ENCODE measurements at regions not wholly inside any gene's neighbourhood (a gene's known extent, or its start where the extent isn't known, plus 50 kb on each side); places are given as distances from the start of the nearest gene placed in this dataset.
"Not testable (repeated sequence)": the region's sequence is repeated elsewhere in the genome, so short reads cannot be mapped to it uniquely, and the experiment has no call there.

- Mint-ChIP-seq H3K9me3 (peaks cover 0 to 6% (median 2%) of the 10 kb centered on the region in 3 donors), H3K4me3 (no peak overlapping the region), H3K36me3 (no peaks in the 10 kb centered on the region), H3K27me3 (no peaks in the 10 kb centered on the region), H3K4me1 (no peaks in the 10 kb centered on the region), H3K27ac (no peak overlapping the region)
Measured at GRCh38 chr3:89533275-89533674, 425.9 kb downstream of the EPHA3 start.

- not testable (repeated sequence) for H3K4me1 Mint-ChIP-seq, H3K27ac Mint-ChIP-seq, H3K27me3 Mint-ChIP-seq, H3K4me3 Mint-ChIP-seq, H3K36me3 Mint-ChIP-seq
- peaks cover 5 to 24% (median 7%) of the 10 kb centered on the region in 3 donors for H3K9me3 Mint-ChIP-seq
Measured at GRCh38 chr3:89554587-89554986, 447.2 kb downstream of the EPHA3 start.

- peaks cover 2 to 12% (median 6%) of the 10 kb centered on the region in 3 donors for H3K9me3 Mint-ChIP-seq
- no peak overlapping the region for H3K27ac Mint-ChIP-seq
- H3K4me3 Mint-ChIP-seq: no peak overlapping the region
- no peaks in the 10 kb centered on the region for H3K4me1 Mint-ChIP-seq
- H3K27me3 Mint-ChIP-seq: no peaks in the 10 kb centered on the region
- H3K36me3 Mint-ChIP-seq: no peaks in the 10 kb centered on the region
Measured at GRCh38 chr3:89558711-89559110, 451.3 kb downstream of the EPHA3 start.

- Mint-ChIP-seq H3K4me3 (no peak overlapping the region), H3K27me3 (no peaks in the 10 kb centered on the region), H3K36me3 (no peaks in the 10 kb centered on the region), H3K9me3 (peaks cover 2 to 18% (median 6%) of the 10 kb centered on the region in 3 donors), H3K27ac (no peak overlapping the region), H3K4me1 (no peaks in the 10 kb centered on the region)
Measured at GRCh38 chr3:89560568-89560967, 453.1 kb downstream of the EPHA3 start.

- no peaks in the 10 kb centered on the region for H3K27me3 Mint-ChIP-seq
Measured at GRCh38 chr3:89562373-89562772, 455.0 kb downstream of the EPHA3 start.

GRCh38 chr3:89565098-89565497 is 457.7 kb downstream of the EPHA3 start:
- Mint-ChIP-seq H3K4me3 (no peak overlapping the region), H3K27me3 (no peaks in the 10 kb centered on the region), H3K9me3 (peaks cover 2 to 15% (median 8%) of the 10 kb centered on the region in 3 donors), H3K4me1 (peaks cover 0 to 1% (median 0%) of the 10 kb centered on the region in 3 donors), H3K27ac (no peak overlapping the region), H3K36me3 (no peaks in the 10 kb centered on the region)

More at GRCh38 chr3:89562373-89562772, 455.0 kb downstream of the EPHA3 start:
- no peak overlapping the region for H3K4me3 Mint-ChIP-seq
- peaks cover 2 to 17% (median 6%) of the 10 kb centered on the region in 3 donors for H3K9me3 Mint-ChIP-seq
- no peaks in the 10 kb centered on the region for H3K4me1 Mint-ChIP-seq
- H3K27ac Mint-ChIP-seq: no peak overlapping the region
- no peaks in the 10 kb centered on the region for H3K36me3 Mint-ChIP-seq

- Mint-ChIP-seq H3K27ac (no peak overlapping the region), H3K4me3 (no peak overlapping the region), H3K27me3 (no peaks in the 10 kb centered on the region), H3K9me3 (peaks cover 0 to 11% (median 8%) of the 10 kb centered on the region in 3 donors), H3K4me1 (peaks cover 0 to 1% (median 0%) of the 10 kb centered on the region in 3 donors), H3K36me3 (peaks cover 1% of the 10 kb centered on the region)
Measured at GRCh38 chr3:89570465-89570864, 463.0 kb downstream of the EPHA3 start.

- Mint-ChIP-seq H3K9me3 (peaks cover 0 to 4% (median 3%) of the 10 kb centered on the region in 3 donors), H3K27ac (peak overlapping the region in 1 of 3 donors; percentile 78), H3K4me3 (no peak overlapping the region), H3K36me3 (peaks cover 1% of the 10 kb centered on the region), H3K27me3 (no peaks in the 10 kb centered on the region), H3K4me1 (peaks cover 0 to 1% (median 0%) of the 10 kb centered on the region in 3 donors)
Measured at GRCh38 chr3:89571298-89571697, 463.9 kb downstream of the EPHA3 start.

- H3K36me3 Mint-ChIP-seq: peaks cover 1% of the 10 kb centered on the region
- no peak overlapping the region for H3K27ac Mint-ChIP-seq
- H3K9me3 Mint-ChIP-seq: peaks cover 0 to 4% (median 3%) of the 10 kb centered on the region in 3 donors
- H3K4me1 Mint-ChIP-seq: peaks cover 0 to 1% (median 0%) of the 10 kb centered on the region in 3 donors
- no peak overlapping the region for H3K4me3 Mint-ChIP-seq
- H3K27me3 Mint-ChIP-seq: no peaks in the 10 kb centered on the region
Measured at GRCh38 chr3:89571707-89572106, 464.3 kb downstream of the EPHA3 start.

GRCh38 chr3:89572261-89572660 is 464.8 kb downstream of the EPHA3 start:
- H3K27ac Mint-ChIP-seq: no peak overlapping the region
- no peak overlapping the region for H3K4me3 Mint-ChIP-seq
- peaks cover 1% of the 10 kb centered on the region for H3K36me3 Mint-ChIP-seq
- no peaks in the 10 kb centered on the region for H3K27me3 Mint-ChIP-seq
- peaks cover 0 to 1% (median 0%) of the 10 kb centered on the region in 3 donors for H3K4me1 Mint-ChIP-seq
- peaks cover under 1 to 4% (median 3%) of the 10 kb centered on the region in 3 donors for H3K9me3 Mint-ChIP-seq

- Mint-ChIP-seq H3K27me3 (no peaks in the 10 kb centered on the region), H3K27ac (no peak overlapping the region), H3K4me1 (no peaks in the 10 kb centered on the region), H3K36me3 (no peaks in the 10 kb centered on the region), H3K4me3 (no peak overlapping the region), H3K9me3 (peaks cover 0 to 2% (median 2%) of the 10 kb centered on the region in 3 donors)
Measured at GRCh38 chr3:89576417-89576816, 469.0 kb downstream of the EPHA3 start.

GRCh38 chr3:89577637-89578530 is 470.5 kb downstream of the EPHA3 start:
- no peaks in the 10 kb centered on the region for H3K27me3 Mint-ChIP-seq

GRCh38 chr3:89580859-89581258 is 473.4 kb downstream of the EPHA3 start:
- Mint-ChIP-seq H3K4me1 (no peaks in the 10 kb centered on the region), H3K9me3 (peaks cover 0 to 2% (median 0%) of the 10 kb centered on the region in 3 donors), H3K4me3 (no peak overlapping the region), H3K27me3 (no peaks in the 10 kb centered on the region), H3K36me3 (no peaks in the 10 kb centered on the region), H3K27ac (no peak overlapping the region)

More at GRCh38 chr3:89577637-89578530, 470.5 kb downstream of the EPHA3 start:
- Mint-ChIP-seq H3K9me3 (peaks cover 0 to 2% (median 2%) of the 10 kb centered on the region in 3 donors), H3K4me3 (no peak overlapping the region), H3K36me3 (no peaks in the 10 kb centered on the region), H3K4me1 (no peaks in the 10 kb centered on the region), H3K27ac (no peak overlapping the region)

GRCh38 chr3:89584398-89584797 is 477.0 kb downstream of the EPHA3 start:
- peaks cover 0 to 4% (median 2%) of the 10 kb centered on the region in 3 donors for H3K9me3 Mint-ChIP-seq
- H3K4me3 Mint-ChIP-seq: no peak overlapping the region
- H3K36me3 Mint-ChIP-seq: no peaks in the 10 kb centered on the region
- no peaks in the 10 kb centered on the region for H3K4me1 Mint-ChIP-seq
- no peak overlapping the region for H3K27ac Mint-ChIP-seq
- H3K27me3 Mint-ChIP-seq: no peaks in the 10 kb centered on the region

- Mint-ChIP-seq H3K27me3 (no peaks in the 10 kb centered on the region), H3K4me3 (no peak overlapping the region), H3K4me1 (no peaks in the 10 kb centered on the region), H3K27ac (no peak overlapping the region), H3K36me3 (no peaks in the 10 kb centered on the region), H3K9me3 (peaks cover 0 to 4% (median 2%) of the 10 kb centered on the region in 3 donors)
Measured at GRCh38 chr3:89586256-89586655, 478.8 kb downstream of the EPHA3 start.

GRCh38 chr3:89586676-89587075 is 479.3 kb downstream of the EPHA3 start:
- Mint-ChIP-seq H3K27me3 (no peaks in the 10 kb centered on the region), H3K4me3 (no peak overlapping the region)

More at GRCh38 chr3:89586676-89587075, 479.3 kb downstream of the EPHA3 start:
- Mint-ChIP-seq H3K4me1 (no peaks in the 10 kb centered on the region), H3K9me3 (peaks cover 2 to 4% (median 3%) of the 10 kb centered on the region in 3 donors), H3K27ac (no peak overlapping the region), H3K36me3 (no peaks in the 10 kb centered on the region)

Measured in IgD-negative memory B cell (primary cell).